Thoracic aorta (tissue), 2 donors: ENCODE measurements at regions not wholly inside any gene's neighbourhood (a gene's known extent, or its start where the extent isn't known, plus 50 kb on each side); places are given as distances from the start of the nearest gene placed in this dataset.

Experiments used
- ATAC-seq: fragments of 150-250 bp; one replicate; pipeline ENCODE4 v1.8.0; 2017; ENCODE audit warnings: low read depth; ENCODE audit not compliant: insufficient number of reproducible peaks, low FRiP score
- DNase-seq: peaks from one replicate; pipeline ENCODE4 v3.0.0-alpha.2; 2020; ENCODE audit warnings: low spot score
- H3K27ac ChIP-seq, 2 donors: fragments of 200-600 bp; sonication (generic); 1 replicate in 1 of 2; 2 replicates in 1 of 2; pipeline ENCODE4 v1.5.1; 2016; ENCODE audit warnings: mild to moderate bottlenecking in 2 of 2, moderate library complexity in 2 of 2
- H3K27me3 ChIP-seq: fragments of 200-600 bp; sonication (generic); replicated peaks from 2 replicates; pipeline ENCODE4 v1.6.0; 2016; ENCODE audit warnings: mild to moderate bottlenecking; ENCODE audit not compliant: insufficient read depth
- H3K36me3 ChIP-seq: fragments of 200-600 bp; sonication (generic); one replicate; pipeline ENCODE4 v1.5.1; 2016
- H3K4me1 ChIP-seq, 2 donors: fragments of 200-600 bp; sonication (generic); 1 replicate in 1 of 2; 2 replicates in 1 of 2; pipeline versions ENCODE4 v1.5.1 to v1.6.0; 2016; ENCODE audit warnings: low read depth in 2 of 2, mild to moderate bottlenecking in 1 of 2; ENCODE audit not compliant: control insufficient read depth in 1 of 2
- H3K4me3 ChIP-seq: fragments of 200-600 bp; sonication (generic); 2 replicates; pipeline ENCODE4 v1.5.1; 2016; ENCODE audit warnings: mild to moderate bottlenecking
- H3K9me3 ChIP-seq: fragments of 200-600 bp; sonication (generic); 2 replicates; pipeline ENCODE4 v1.5.1; 2016
- CTCF ChIP-seq: fragments of 200-600 bp; sonication (generic); IDR thresholded peaks from one replicate; pipeline ENCODE4 v1.5.1; 2019; ENCODE audit warnings: antibody characterized with exemption

GRCh38 chr2:120496235-120496634, 150.3 kb downstream of the INHBB start:
- no peak for TF ChIP-seq CTCF
- H3K27ac ChIP-seq, result no peak overlapping the region
- ATAC-seq, result no peak

GRCh38 chr2:120496759-120497158, 150.8 kb downstream of the INHBB start:
- Histone ChIP-seq H3K27me3 (no peaks in the 10 kb centered on the region), H3K4me3 (no peak overlapping the region), H3K27ac (no peak overlapping the region), H3K4me1 (no peaks in the 10 kb centered on the region), H3K36me3 (no peaks in the 10 kb centered on the region), H3K9me3 (no peaks in the 10 kb centered on the region)
- DNase-seq (no peak), ATAC-seq (no peak)
- TF ChIP-seq CTCF, result no peak

More at GRCh38 chr2:120496235-120496634, 150.3 kb downstream of the INHBB start:
- H3K9me3 ChIP-seq, result no peaks in the 10 kb centered on the region
- H3K27me3 ChIP-seq, result no peaks in the 10 kb centered on the region
- no peaks in the 10 kb centered on the region for H3K4me1 ChIP-seq
- DNase-seq, result no peak
- H3K4me3 ChIP-seq, result no peak overlapping the region
- H3K36me3 ChIP-seq, result no peaks in the 10 kb centered on the region

- Histone ChIP-seq H3K9me3 (no peaks in the 10 kb centered on the region), H3K4me3 (no peak overlapping the region), H3K27me3 (no peaks in the 10 kb centered on the region), H3K27ac (no peak overlapping the region), H3K4me1 (no peaks in the 10 kb centered on the region), H3K36me3 (no peaks in the 10 kb centered on the region)
- DNase-seq, result no peak
- ATAC-seq, result no peak
- no peak for TF ChIP-seq CTCF
Observed at GRCh38 chr2:120497261-120497977, 151.5 kb downstream of the INHBB start.

GRCh38 chr2:120498121-120498520, 152.2 kb downstream of the INHBB start:
- ATAC-seq, result no peak
- H3K27me3 ChIP-seq, result no peaks in the 10 kb centered on the region
- H3K9me3 ChIP-seq, result no peaks in the 10 kb centered on the region
- H3K4me3 ChIP-seq, result no peak overlapping the region
- TF ChIP-seq CTCF, result no peak
- no peaks in the 10 kb centered on the region for H3K36me3 ChIP-seq
- DNase-seq, result no peak
- H3K27ac ChIP-seq, result no peak overlapping the region
- H3K4me1 ChIP-seq, result no peaks in the 10 kb centered on the region

GRCh38 chr2:120498576-120499394, 152.8 kb downstream of the INHBB start:
- no peak for ATAC-seq
- H3K9me3 ChIP-seq, result no peaks in the 10 kb centered on the region
- no peak for TF ChIP-seq CTCF
- H3K4me3 ChIP-seq, result no peak overlapping the region
- H3K36me3 ChIP-seq, result no peaks in the 10 kb centered on the region
- no peak overlapping the region for H3K27ac ChIP-seq
- no peaks in the 10 kb centered on the region for H3K4me1 ChIP-seq
- H3K27me3 ChIP-seq, result no peaks in the 10 kb centered on the region
- no peak for DNase-seq
